ENCODE measurements at regions not wholly inside any gene's neighbourhood (a gene's known extent, or its start where the extent isn't known, plus 50 kb on each side); places are given as distances from the start of the nearest gene placed in this dataset.

DNA sequence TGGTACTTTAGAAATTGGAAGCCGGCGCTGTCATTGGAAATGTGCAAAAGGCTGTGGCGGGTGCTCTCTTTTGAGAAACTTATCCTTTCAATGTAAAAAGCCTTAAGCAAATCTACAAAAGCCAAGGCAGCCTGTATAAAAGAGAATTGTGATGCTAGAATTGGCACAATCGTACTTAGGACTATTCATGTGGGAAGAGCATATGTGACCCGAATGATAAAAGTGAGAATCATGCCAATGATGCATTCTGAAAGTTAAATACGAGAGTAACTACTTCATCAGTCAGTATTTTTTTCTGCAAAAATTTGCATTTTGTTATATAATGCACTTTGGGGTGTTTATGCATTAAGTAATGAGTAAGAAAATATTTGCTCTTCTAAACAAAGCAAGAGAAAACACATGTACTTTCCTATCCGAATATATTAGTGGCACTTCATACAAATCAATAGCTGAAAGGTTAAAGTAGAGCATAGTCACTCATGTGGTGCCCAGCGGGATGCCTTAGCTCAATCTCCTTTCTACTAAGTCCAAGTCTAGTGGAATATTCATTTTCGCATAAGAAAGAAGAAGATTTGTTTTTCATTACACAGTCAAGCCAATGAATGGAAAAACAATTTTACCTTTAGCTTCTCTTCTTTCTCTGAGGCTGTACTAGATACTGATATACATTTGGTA is 1256.6 kb upstream of the B3GALT2 start:
- Histone ChIP-seq H3K4me3 (no peak overlapping the region), H3K9me3 (replicated peaks; ENCODE audit: control insufficient read depth, insufficient read depth, low read depth, low read length) (no peaks in the 10 kb centered on the region), H3K4me2 (ENCODE audit: insufficient read depth, low read length) (no peak overlapping the region), H3K27ac (ENCODE audit: extremely low read depth, low read depth, low read length) (no peak overlapping the region), H2AFZ (ENCODE audit: low read depth, low read length) (no peak overlapping the region), H3K9ac (ENCODE audit: insufficient read depth in 1 of 2, low read depth in 2 of 2, low read length in 2 of 2) (no peak overlapping the region), H3K36me3 (ENCODE audit: control insufficient read depth, insufficient read depth, low read length) (no peaks in the 10 kb centered on the region), H3K4me1 (replicated peaks in 1 of 2; ENCODE audit: control insufficient read depth in 2 of 2, insufficient read depth in 2 of 2, low read length in 2 of 2) (no peaks in the 10 kb centered on the region), H3K27me3 (ENCODE audit: control insufficient read depth in 2 of 2, insufficient read depth in 2 of 2, low read length in 2 of 2) (no peaks in the 10 kb centered on the region), H4K20me1 (replicated peaks; ENCODE audit: control insufficient read depth, insufficient read depth, low read length) (no peaks in the 10 kb centered on the region), H3K9me1 (ENCODE audit: control insufficient read depth, insufficient read depth, low read length) (no peaks in the 10 kb centered on the region), H3K79me2 (ENCODE audit: control insufficient read depth, insufficient read depth, low read length) (no peaks in the 10 kb centered on the region)
- POLR2A ChIA-PET = no interaction called here
- WGBS (ENCODE audit: insufficient coverage, low coverage, missing lambda C conversion rate) = 1% methylated on average over 9 of the region's 9 CpGs
- BruUV-seq (replicated peaks) = no TSS peak
- intact Hi-C loops (cut with micrococcal nuclease) (no loop called here), in situ Hi-C loops (cut with MboI) (no loop called here)
- TF ChIP-seq, protein P1, sequence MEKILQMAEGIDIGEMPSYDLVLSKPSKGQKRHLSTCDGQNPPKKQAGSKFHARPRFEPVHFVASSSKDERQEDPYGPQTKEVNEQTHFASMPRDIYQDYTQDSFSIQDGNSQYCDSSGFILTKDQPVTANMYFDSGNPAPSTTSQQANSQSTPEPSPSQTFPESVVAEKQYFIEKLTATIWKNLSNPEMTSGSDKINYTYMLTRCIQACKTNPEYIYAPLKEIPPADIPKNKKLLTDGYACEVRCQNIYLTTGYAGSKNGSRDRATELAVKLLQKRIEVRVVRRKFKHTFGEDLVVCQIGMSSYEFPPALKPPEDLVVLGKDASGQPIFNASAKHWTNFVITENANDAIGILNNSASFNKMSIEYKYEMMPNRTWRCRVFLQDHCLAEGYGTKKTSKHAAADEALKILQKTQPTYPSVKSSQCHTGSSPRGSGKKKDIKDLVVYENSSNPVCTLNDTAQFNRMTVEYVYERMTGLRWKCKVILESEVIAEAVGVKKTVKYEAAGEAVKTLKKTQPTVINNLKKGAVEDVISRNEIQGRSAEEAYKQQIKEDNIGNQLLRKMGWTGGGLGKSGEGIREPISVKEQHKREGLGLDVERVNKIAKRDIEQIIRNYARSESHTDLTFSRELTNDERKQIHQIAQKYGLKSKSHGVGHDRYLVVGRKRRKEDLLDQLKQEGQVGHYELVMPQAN (IDR thresholded peaks at IDR 0.05; ENCODE audit: borderline replicate concordance) = no peak
- TF ChIP-seq ZNF197 (CRISPR knock-in tag; IDR thresholded peaks at IDR 0.05; ENCODE audit: low read depth) (no peak), MEF2D (tag; conservative IDR thresholded peaks at IDR 0.05; ENCODE audit: low read depth) (no peak), FOS (IDR thresholded peaks at IDR 0.05; ENCODE audit: extremely low read depth, insufficient read length) (no peak), MYNN (IDR thresholded peaks at IDR 0.05) (no peak), MYNN (CRISPR knock-in tag; IDR thresholded peaks at IDR 0.05) (no peak), NR1H2 (CRISPR knock-in tag; IDR thresholded peaks at IDR 0.05) (no peak), POLR2AphosphoS2 (IDR thresholded peaks at IDR 0.05; ENCODE audit: low read length) (no peak), NR2C1 (IDR thresholded peaks at IDR 0.05) (no peak), NR2C1 (tag; IDR thresholded peaks at IDR 0.05) (no peak), MTA1 (IDR thresholded peaks at IDR 0.05; ENCODE audit: borderline replicate concordance) (no peak), CREM (IDR thresholded peaks at IDR 0.05; ENCODE audit: low read depth) (no peak), MCM2 (IDR thresholded peaks at IDR 0.05; ENCODE audit: low read depth) (no peak), ZNF398 (CRISPR knock-in tag; IDR thresholded peaks at IDR 0.05) (no peak), ZNF766 (CRISPR knock-in tag; conservative IDR thresholded peaks at IDR 0.05) (no peak)
- TF ChIP-seq, protein P2, sequence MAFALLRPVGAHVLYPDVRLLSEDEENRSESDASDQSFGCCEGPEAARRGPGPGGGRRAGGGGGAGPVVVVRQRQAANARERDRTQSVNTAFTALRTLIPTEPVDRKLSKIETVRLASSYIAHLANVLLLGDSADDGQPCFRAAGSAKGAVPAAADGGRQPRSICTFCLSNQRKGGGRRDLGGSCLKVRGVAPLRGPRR (CRISPR knock-in tag; IDR thresholded peaks at IDR 0.05) = no peak
- no peak for FAIRE-seq
- DNase-seq (ENCODE audit: extremely low read depth in 1 of 4, low spot score in 3 of 4) = no peak
- CTCF ChIA-PET (ENCODE audit: low intra/inter-chr PET ratio) = no interaction called here
- no peak for ATAC-seq

Measured in K562 (cell line).